Tibial nerve (tissue), 3 donors: ENCODE measurements at regions not wholly inside any gene's neighbourhood (a gene's known extent, or its start where the extent isn't known, plus 50 kb on each side); places are given as distances from the start of the nearest gene placed in this dataset.

ENCODE experiments used
- POLR2A ChIP-seq, 2 donors: fragments of 450-650 bp; IDR thresholded peaks; one replicate each; pipeline ENCODE4 v1.6.1; 2017; ENCODE audit warnings: antibody characterized with exemption in 2 of 2, mild to moderate bottlenecking in 2 of 2, moderate library complexity in 2 of 2
- TF ChIP-seq, protein P1 (sequence below), 5 experiments: fragments of 200-600 bp in 3 of 5; fragments of 450-650 bp in 2 of 5; sonication (generic) in 3 of 5; IDR thresholded peaks; one replicate each; pipeline ENCODE4 v1.5.1; 2016 to 2019; ENCODE audit warnings: antibody characterized with exemption in 5 of 5, mild to moderate bottlenecking in 3 of 5, moderate library complexity in 2 of 5

DNA sequence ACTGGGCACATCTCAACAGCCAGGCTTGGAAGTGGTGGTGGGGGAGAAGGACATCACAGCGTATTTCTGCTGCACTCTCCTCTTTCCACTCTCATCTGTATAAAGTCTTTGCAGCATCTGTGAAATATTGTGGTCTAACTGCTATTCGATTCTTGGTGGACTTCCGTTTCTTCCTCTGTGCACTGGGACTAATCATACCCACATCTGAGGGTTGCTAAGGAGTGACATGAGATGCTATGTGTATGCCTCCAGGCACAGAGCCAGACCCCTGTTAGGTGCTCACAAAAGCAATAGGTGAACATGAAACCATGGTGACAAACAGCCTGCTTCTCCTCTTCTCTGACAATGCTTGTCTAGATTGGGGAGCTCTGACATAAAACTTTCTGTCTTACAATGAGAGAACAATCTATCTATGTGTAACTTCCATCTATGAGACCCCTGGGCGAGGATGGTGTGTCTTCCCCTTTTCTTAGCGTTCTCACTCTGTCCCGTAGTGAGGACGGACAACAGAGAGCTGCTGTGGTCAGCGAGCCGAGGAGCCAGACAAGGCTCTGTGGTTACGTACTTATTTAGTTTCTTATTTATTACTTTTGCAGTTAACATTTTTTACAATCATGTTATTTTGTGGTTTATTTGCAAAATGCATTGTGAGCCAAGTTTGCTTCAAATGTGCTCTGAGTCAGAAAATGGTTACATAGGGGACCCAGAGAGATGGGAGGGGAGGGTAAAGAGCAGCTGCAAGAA, 196.7 kb upstream of the TPRG1 start:
- TF ChIP-seq POLR2A (IDR thresholded peaks at IDR 0.05) = no peak
- TF ChIP-seq, protein P1, sequence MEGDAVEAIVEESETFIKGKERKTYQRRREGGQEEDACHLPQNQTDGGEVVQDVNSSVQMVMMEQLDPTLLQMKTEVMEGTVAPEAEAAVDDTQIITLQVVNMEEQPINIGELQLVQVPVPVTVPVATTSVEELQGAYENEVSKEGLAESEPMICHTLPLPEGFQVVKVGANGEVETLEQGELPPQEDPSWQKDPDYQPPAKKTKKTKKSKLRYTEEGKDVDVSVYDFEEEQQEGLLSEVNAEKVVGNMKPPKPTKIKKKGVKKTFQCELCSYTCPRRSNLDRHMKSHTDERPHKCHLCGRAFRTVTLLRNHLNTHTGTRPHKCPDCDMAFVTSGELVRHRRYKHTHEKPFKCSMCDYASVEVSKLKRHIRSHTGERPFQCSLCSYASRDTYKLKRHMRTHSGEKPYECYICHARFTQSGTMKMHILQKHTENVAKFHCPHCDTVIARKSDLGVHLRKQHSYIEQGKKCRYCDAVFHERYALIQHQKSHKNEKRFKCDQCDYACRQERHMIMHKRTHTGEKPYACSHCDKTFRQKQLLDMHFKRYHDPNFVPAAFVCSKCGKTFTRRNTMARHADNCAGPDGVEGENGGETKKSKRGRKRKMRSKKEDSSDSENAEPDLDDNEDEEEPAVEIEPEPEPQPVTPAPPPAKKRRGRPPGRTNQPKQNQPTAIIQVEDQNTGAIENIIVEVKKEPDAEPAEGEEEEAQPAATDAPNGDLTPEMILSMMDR (IDR thresholded peaks at IDR 0.05) = no peak
